ENCODE measurements at regions not wholly inside any gene's neighbourhood (a gene's known extent, or its start where the extent isn't known, plus 50 kb on each side); places are given as distances from the start of the nearest gene placed in this dataset.

- 88 to 89% methylated on average over 10 of the region's 10 CpGs for whole genome bisulfite sequencing, 2 donors
- ATAC-seq = no peak
These were observed 123.8 kb upstream of the RTL1 start for GRCh38 chr14:101027291-101027690.

DNA sequence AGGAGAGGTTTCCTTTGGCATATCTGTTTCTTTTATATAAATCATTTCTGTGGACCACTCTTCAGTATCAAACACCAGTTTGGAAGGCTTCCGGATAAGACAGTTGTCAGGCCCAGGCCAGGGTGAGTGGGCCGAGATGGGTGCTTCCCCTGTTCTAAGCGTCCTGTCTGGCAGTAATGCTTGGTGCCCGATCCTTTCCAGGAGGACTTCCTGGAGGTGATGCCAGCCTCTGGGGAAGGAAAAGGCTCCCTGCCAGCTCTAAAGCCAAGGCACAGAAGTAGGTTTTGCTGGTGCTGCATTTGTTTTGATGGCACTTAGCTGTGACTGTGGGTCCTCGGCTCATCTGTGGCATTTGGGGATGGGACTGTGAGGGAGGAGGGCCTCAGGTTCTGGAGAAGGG, 124.4 kb upstream of the RTL1 start:
- Histone ChIP-seq H3K27ac (no peak overlapping the region), H3K4me3 (no peak overlapping the region), H3K27me3 (peaks cover 0 to 4% (median 0%) of the 10 kb centered on the region in 7 donors), H3K4me1 (no peaks in the 10 kb centered on the region), H3K9me3 (no peaks in the 10 kb centered on the region), H3K36me3 (peaks cover 0 to 4% (median 0%) of the 10 kb centered on the region in 9 donors)
- no peak for DNase-seq
- TF ChIP-seq CTCF (IDR thresholded peaks at IDR 0.05) = no peak
- intact Hi-C loops (cut with DNase I) = no loop called here
- no peak for ATAC-seq
- 79 to 88% methylated on average over 5 of the region's 5 CpGs for WGBS, 2 donors

More at GRCh38 chr14:101027291-101027690, 123.8 kb upstream of the RTL1 start:
- no peak for TF ChIP-seq CTCF (IDR thresholded peaks at IDR 0.05)
- H3K36me3 ChIP-seq = peaks cover 0 to 4% (median 0%) of the 10 kb centered on the region in 9 donors
- H3K27ac ChIP-seq = no peak overlapping the region
- no peak overlapping the region for H3K4me3 ChIP-seq
- DNase-seq = no peak
- H3K27me3 ChIP-seq = peaks cover 0 to 4% (median 0%) of the 10 kb centered on the region in 7 donors
- intact Hi-C loops (cut with DNase I) = no loop called here
- H3K4me1 ChIP-seq = no peaks in the 10 kb centered on the region
- H3K9me3 ChIP-seq = no peaks in the 10 kb centered on the region

DNA sequence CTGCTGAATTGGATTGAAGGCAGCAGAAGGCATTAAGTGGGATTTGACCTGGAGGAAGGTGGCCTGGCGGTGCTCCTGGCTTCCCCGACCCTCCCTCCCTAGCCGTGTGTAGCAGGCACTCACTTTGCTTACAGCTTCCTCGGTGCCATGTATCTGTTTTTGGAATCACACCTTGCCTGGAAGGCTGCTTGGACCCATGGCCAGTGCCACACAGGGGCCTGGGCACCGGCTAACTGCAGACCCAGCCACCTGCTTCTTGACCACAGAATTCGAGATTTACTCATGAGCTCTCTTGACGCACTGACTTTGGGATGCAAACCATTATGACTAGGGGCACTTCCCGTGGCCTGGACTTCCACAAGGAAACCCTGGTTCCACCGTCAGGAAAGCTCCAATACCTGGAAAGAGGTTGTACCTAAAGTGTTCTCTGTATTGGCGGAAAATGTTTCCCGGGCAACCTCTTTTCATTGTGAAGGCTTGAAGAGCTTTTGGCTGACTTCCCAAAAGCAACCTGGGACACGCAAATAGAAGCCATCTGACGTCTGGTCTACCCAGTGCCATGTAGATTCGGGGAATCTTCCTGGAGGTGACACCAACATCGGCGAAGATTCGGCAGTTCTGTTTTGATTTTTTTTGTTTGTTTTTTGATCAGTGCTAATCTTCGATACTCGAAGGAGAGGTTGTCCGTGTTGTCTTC, 125.6 kb upstream of the RTL1 start:
- WGBS, 2 donors = 88 to 89% methylated on average over 20 of the region's 20 CpGs
- Histone ChIP-seq H3K36me3 (peaks cover 0 to 4% (median 0%) of the 10 kb centered on the region in 9 donors), H3K4me3 (no peak overlapping the region), H3K9me3 (no peaks in the 10 kb centered on the region), H3K27me3 (peaks cover 0 to 4% (median 0%) of the 10 kb centered on the region in 7 donors), H3K4me1 (no peaks in the 10 kb centered on the region), H3K27ac (no peak overlapping the region)
- ATAC-seq (no peak), DNase-seq (no peak)
- intact Hi-C loops (cut with DNase I) = no loop called here
- TF ChIP-seq CTCF (IDR thresholded peaks at IDR 0.05) = no peak

DNA sequence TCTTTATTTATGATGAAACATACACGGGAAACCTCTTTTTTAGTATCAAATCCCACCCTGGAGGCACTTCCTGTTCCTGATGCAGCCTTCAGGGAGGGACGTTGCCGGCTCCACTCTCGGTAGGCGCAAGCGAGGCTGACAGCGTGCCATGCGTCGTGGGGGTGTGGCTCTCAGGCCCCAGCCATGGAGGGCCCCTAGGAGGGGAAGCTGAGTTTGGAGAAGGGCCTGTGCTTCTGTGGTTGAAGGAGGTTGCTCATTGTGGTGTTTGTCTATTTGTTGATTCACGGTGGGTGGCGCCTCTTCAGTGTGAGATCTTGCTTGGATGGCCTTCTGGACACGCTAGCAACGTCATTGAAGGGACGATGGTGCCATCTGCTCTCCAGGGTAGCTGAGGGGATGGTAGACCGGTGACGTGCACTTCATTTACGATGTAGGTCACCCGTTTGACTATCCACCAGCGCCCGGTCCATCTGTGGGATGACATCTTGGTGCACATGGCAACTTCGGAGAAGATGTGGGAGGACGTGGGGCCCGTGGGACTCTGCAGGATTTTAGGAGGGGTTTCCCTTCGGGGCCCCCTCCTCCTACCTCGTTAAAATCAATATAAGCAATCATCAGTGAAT, 126.3 kb upstream of the RTL1 start:
- H3K27ac ChIP-seq = no peak overlapping the region
- H3K9me3 ChIP-seq = no peaks in the 10 kb centered on the region
- no peak for ATAC-seq
- peaks cover 0 to 4% (median 0%) of the 10 kb centered on the region in 9 donors for H3K36me3 ChIP-seq
- DNase-seq = no peak
- TF ChIP-seq CTCF (IDR thresholded peaks at IDR 0.05) = no peak
- intact Hi-C loops (cut with DNase I) = no loop called here
- WGBS, 2 donors = 85 to 88% methylated on average over 25 of the region's 25 CpGs
- no peaks in the 10 kb centered on the region for H3K4me1 ChIP-seq
- H3K4me3 ChIP-seq = no peak overlapping the region
- peaks cover 0 to 4% (median 0%) of the 10 kb centered on the region in 7 donors for H3K27me3 ChIP-seq
